Esophagus (tissue), 2 donors: ENCODE measurements at regions not wholly inside any gene's neighbourhood (a gene's known extent, or its start where the extent isn't known, plus 50 kb on each side); places are given as distances from the start of the nearest gene placed in this dataset.

Experiments
- H3K27ac ChIP-seq, 2 donors: one replicate each; pipeline ENCODE4 v1.5.1; 2013; ENCODE audit warnings: low read depth in 2 of 2, mild to moderate bottlenecking in 2 of 2, inconsistent platforms in 1 of 2, low read length in 1 of 2, moderate library complexity in 1 of 2
- H3K27me3 ChIP-seq, 2 donors: one replicate each; pipeline ENCODE4 v1.6.1; 2013; ENCODE audit warnings: low read length in 2 of 2, control low read depth in 1 of 2, mild to moderate bottlenecking in 1 of 2; ENCODE audit not compliant: insufficient read depth in 2 of 2, control insufficient read depth in 1 of 2
- H3K36me3 ChIP-seq, 2 donors: one replicate each; pipeline ENCODE4 v1.6.1; 2013; ENCODE audit warnings: low read length in 1 of 2; ENCODE audit not compliant: control insufficient read depth in 2 of 2, insufficient read depth in 2 of 2
- H3K4me1 ChIP-seq, 2 donors: one replicate each; pipeline ENCODE4 v1.6.1; 2013; ENCODE audit warnings: low read length in 1 of 2; ENCODE audit not compliant: control insufficient read depth in 2 of 2, insufficient read depth in 2 of 2
- H3K4me3 ChIP-seq, 2 donors: one replicate each; pipeline ENCODE4 v1.5.1; 2013; ENCODE audit warnings: low read length in 2 of 2, mild to moderate bottlenecking in 2 of 2, low read depth in 1 of 2, moderate library complexity in 1 of 2
- H3K9me3 ChIP-seq, 2 donors: one replicate each; pipeline ENCODE4 v1.6.1; 2013; ENCODE audit warnings: mild to moderate bottlenecking in 2 of 2, low read depth in 1 of 2, low read length in 1 of 2, moderate library complexity in 1 of 2; ENCODE audit not compliant: control insufficient read depth in 2 of 2, insufficient read depth in 1 of 2
- WGBS, 2 donors: extraction: QIAGEN DNeasy Blood & Tissue Kit; methylation state at CpG; one replicate each; pipeline ENCODE4 v1.1.7; 2013; 5-methylcytosine and 5-hydroxymethylcytosine counted together
- donor health status: healthy with polysubstance abuse.
- donor health status: Bipolar disorder and iron deficiency.

DNA sequence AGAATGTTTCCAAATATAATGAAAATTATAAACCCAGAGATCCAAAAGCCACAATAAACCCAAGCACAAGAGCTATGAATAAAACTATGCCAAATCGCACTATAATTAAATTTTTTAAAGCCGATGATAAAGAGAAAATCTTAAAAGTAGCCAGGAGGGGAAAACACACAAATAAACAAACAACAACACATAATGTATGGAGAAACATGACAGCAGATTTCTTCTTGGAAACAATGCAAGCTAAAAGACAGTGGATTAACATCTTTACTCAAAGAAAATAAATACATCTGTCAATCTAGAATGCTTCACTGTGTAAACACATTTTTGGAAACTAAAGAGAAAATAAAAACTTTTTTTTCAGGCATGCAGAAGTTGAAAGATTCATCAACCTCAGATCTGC is 53.0 kb upstream of the SMOX start:
- Histone ChIP-seq H3K27me3 (no peaks in the 10 kb centered on the region), H3K4me3 (no peak overlapping the region), H3K36me3 (no peaks in the 10 kb centered on the region), H3K9me3 (no peaks in the 10 kb centered on the region), H3K27ac (no peak overlapping the region), H3K4me1 (no peaks in the 10 kb centered on the region)
- WGBS, 2 donors, result 44 to 70% methylated on average over 2 of the region's 2 CpGs

DNA sequence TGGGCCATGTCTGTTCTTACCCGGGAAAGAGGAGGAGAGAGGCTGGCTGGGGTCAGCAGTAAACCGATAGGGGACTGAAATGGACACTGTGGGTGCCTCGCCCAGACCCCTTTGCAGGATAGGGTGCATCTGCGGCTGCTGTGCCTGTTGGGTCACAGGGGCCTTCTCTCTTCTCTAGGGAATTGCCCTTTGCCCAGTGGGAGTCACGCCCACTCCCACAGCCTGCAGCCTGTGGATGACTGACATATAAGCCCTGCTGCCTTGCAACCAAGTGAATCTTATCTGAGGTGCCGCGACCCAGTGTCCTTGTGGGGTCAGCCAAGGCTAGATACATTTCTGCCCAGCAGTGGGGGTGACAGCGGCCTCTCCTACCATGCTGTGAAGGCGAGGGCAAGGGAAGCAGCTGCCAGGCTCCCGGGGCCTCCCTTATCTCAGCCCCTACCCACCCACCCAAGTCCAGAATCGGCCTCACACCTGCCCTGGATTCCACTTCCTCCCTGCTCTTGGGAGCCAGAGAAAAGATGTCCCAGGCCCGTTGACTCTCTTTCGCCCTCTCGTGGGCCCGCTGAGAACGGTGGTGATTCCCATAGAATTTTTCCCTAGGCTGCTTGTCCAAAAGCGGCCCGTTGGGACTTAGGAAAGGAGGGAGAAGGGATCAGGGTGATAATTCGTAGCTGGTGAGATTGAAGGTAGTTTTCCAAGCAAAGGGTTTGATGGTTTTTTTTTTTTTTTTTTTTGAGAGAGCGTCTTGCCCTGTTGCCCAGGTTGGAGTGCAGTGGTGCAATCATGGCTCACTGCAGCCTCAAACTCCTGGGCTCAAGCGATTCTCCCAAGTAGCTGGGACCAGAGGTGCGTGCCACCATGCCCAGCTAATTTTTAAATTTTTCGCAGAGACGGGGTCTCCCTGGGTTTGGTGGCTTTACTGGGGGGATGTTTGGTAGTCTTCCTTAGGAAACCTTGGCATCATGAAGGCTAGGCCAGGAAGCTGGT is 56.8 kb upstream of the SMOX start:
- Histone ChIP-seq H3K4me1 (no peaks in the 10 kb centered on the region), H3K27ac (no peak overlapping the region), H3K9me3 (no peaks in the 10 kb centered on the region), H3K4me3 (no peak overlapping the region), H3K27me3 (no peaks in the 10 kb centered on the region), H3K36me3 (no peaks in the 10 kb centered on the region)
- WGBS, 2 donors, result 43 to 49% methylated on average over 23 to 24 of the region's 24 CpGs

DNA sequence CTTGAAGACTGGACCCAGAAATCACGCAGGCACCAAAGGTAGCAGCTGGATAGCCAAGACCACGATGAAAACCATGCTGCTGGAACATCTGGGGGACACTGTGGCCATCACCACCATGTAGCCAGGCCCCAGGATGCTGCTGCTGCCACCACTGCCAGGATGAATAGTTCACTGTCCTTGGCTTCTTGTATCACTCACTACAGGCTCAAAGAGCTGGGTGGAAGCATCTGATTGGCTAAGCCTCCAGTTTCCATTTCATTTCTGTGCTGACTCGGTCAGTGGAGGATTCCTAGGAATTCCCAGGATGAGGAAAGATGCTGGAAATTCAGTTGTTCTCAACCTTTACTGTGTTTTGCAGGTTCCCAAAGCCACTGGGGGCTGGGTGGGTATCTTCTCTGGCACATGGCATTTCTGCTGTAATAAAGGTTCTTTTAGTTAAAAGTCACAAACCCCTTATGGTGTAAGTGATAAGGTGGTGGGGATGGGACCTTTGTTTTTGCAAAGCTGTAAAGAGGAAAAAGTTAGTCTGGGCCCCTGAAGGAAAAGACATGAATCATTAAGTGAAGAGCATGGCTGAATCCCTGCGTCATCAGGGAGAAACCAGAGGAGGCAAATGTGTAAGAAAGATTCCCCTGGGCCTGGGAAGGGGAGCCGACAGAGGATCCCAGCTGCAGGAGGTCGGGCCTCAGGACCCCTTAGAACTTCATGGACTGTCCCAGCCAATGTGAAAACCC is 57.7 kb upstream of the SMOX start:
- Histone ChIP-seq H3K4me1 (no peaks in the 10 kb centered on the region), H3K9me3 (no peaks in the 10 kb centered on the region), H3K27me3 (no peaks in the 10 kb centered on the region), H3K36me3 (no peaks in the 10 kb centered on the region), H3K27ac (no peak overlapping the region), H3K4me3 (no peak overlapping the region)
- 76% methylated on average over 6 of the region's 6 CpGs for WGBS, 2 donors

DNA sequence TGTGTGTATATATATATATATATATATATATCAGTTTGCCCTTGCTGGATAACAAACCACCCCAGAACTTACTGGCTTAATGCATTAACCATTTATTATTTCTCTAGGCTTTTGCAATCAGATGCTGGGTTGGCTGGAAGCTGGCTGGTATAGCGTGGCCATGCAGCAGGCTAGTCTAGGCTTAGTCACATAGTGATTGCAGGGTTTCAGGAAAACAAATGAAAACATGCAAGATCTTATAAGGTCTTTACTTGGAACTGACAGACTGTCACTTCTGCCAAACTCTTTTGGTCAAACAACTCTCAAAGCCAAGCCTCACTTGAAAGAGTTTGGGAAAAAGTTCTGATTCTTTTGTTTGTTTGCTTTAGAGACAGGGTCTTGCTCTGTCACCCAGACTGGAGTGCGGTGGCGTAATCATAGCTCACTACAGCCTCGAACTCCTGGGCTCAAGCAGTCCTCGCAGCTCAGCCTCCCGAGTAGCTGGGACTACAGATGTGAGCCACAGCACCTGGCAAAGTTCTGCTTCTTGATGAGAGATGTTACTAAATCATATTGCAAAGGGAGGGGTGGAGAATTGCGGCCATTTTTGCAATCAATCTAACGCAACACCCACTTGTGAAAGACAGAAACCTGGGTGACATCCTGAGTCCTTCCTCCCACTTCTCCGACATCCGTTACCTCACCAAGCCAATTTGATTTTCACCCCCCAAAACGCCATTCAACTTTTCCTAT is 58.7 kb upstream of the SMOX start:
- no peaks in the 10 kb centered on the region for H3K4me1 ChIP-seq
- H3K36me3 ChIP-seq, result no peaks in the 10 kb centered on the region
- H3K27me3 ChIP-seq, result no peaks in the 10 kb centered on the region
- H3K4me3 ChIP-seq, result no peak overlapping the region
- H3K27ac ChIP-seq, result no peak overlapping the region
- H3K9me3 ChIP-seq, result no peaks in the 10 kb centered on the region
- WGBS, 2 donors, result 78% methylated on average over 11 of the region's 11 CpGs

DNA sequence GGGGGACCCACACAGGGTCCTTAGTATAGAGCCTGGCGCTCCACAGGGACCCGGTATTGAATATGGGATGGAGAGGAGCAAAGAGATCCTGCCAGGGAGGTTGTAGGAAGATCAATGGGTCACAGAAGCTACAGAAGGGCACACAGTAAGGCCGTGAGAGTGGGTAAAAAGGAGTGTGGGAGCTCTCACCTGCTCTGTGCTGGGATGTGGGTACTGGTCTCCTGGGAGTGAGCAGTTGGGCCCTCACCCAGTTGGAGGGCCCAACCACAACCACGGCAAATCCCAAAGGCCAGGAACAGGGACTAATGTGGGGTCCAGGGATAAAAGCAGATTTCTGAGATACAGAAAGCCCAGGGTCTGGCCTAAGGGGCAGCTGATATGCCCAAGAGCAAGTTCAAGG is 59.9 kb upstream of the SMOX start:
- Histone ChIP-seq H3K9me3 (no peaks in the 10 kb centered on the region), H3K4me1 (no peaks in the 10 kb centered on the region), H3K36me3 (no peaks in the 10 kb centered on the region), H3K4me3 (no peak overlapping the region), H3K27ac (no peak overlapping the region), H3K27me3 (no peaks in the 10 kb centered on the region)
- WGBS, 2 donors, result 90 to 94% methylated on average over 4 of the region's 4 CpGs

DNA sequence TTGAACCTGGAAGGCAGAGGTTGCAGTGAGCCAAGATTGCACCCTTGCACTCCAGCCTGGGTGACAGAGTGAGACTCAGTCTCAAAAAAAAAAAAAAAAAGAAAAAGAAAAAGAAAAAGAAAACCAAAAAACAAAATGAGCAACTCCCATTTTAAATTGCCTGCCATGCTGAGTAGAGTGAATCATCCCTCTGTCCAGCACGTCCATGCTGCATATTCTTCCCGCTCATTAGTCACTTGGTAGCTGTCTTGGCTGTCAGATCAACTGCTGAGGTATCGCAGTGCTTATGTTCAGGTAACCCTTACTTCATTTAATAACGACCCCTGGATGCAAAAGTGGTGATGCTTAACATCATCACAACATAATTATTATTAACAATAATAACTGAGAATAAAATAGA is 60.7 kb upstream of the SMOX start:
- H3K27me3 ChIP-seq, result no peaks in the 10 kb centered on the region
- H3K36me3 ChIP-seq, result no peaks in the 10 kb centered on the region
- no peaks in the 10 kb centered on the region for H3K4me1 ChIP-seq
- no peaks in the 10 kb centered on the region for H3K9me3 ChIP-seq
- no peak overlapping the region for H3K27ac ChIP-seq
- H3K4me3 ChIP-seq, result no peak overlapping the region
- WGBS, 2 donors, result 61 to 80% methylated on average over 4 of the region's 4 CpGs

DNA sequence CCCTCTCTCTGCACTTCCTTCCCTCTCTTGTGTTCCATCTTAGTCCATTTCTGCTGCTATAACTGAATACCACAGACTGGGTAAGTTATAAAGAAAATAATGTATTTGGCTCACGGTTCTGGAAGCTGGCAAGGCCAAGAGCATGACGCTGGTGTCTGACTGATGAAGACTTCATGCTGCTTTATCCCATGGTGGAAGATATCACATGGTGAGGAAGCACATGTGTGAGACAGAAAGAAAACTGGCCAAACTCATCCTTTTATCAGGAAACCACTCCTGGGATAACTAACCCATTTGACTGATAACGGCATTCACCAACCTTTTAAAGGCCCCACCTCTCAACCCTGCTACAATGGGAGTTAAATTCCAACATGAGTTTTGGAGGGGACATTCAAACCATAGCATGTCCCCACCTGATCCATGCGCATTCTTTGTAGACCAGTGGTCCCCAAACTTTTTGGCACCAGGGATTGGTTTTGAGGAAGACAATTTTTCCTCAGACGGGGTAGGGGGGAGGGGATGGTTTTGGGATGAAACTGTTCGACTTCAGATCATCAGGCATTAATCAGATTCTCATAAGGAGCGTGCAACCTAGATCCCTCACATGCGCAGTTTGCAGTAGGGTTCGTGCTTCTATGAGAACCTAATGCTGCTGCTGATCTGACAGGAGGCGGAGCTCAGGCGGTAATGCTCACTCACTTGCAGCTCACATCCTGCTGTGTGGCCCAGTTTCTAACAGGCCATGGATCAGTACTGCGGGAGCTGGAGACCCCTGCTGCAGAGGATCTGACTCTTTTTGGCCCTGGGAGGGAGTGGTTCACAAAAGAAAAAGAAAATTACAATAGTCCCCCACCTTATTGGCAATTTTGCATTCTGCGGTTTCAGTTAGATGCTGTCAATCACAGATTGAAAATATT is 61.6 kb upstream of the SMOX start:
- H3K4me1 ChIP-seq, result no peaks in the 10 kb centered on the region
- no peaks in the 10 kb centered on the region for H3K27me3 ChIP-seq
- no peaks in the 10 kb centered on the region for H3K9me3 ChIP-seq
- H3K36me3 ChIP-seq, result no peaks in the 10 kb centered on the region
- 84 to 85% methylated on average over 13 of the region's 13 CpGs for WGBS, 2 donors
- no peak overlapping the region for H3K4me3 ChIP-seq
- no peak overlapping the region for H3K27ac ChIP-seq

DNA sequence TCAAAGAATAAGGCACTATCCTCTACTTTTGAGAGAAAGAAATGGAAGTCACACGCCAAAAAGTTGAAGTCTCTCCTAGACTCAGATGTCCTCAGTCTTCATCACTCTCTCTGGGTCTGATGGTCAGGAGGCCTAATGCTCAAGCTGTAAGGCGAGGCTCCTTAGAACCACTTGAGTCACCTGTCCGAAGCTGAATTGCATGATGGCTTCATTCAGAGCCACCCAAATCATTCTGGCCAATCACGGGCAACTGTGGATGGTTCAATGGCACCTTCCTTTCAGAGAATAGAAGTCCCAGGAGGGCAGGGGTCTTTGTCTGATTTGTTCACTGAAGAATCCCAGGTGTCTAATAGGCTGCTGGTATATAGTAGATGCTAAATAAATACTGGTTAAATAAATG is 63.9 kb upstream of the SMOX start:
- 74 to 75% methylated on average over 4 of the region's 4 CpGs for WGBS, 2 donors
- Histone ChIP-seq H3K9me3 (no peaks in the 10 kb centered on the region), H3K4me3 (no peak overlapping the region), H3K27ac (no peak overlapping the region), H3K4me1 (no peaks in the 10 kb centered on the region), H3K27me3 (no peaks in the 10 kb centered on the region), H3K36me3 (no peaks in the 10 kb centered on the region)

DNA sequence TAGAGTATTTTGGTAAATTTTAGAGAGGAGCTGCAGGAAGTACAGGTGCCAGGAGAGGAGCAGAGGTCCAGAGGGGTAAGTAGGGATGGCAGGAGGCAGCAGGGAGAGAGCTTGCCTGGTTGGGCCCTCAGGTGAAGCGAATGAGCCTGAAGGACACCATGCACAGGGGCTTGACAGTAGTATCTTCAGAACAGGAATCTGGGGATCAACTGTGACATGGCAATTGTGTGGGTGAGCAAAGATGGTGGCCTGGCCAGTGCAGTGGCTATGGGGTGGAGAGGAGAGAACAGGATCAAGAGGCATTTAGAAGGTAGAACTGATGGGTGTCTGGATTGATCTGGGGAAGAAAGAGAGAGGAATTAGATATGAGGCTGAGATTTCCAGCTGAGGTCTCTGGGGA is 64.5 kb upstream of the SMOX start:
- WGBS, 2 donors, result 92 to 97% methylated on average over 1 of the region's 1 CpG
- H3K4me1 ChIP-seq, result no peaks in the 10 kb centered on the region
- no peak overlapping the region for H3K27ac ChIP-seq

More for the DNA sequence above, 64.5 kb upstream of the SMOX start:
- Histone ChIP-seq H3K36me3 (no peaks in the 10 kb centered on the region), H3K4me3 (no peak overlapping the region), H3K9me3 (no peaks in the 10 kb centered on the region), H3K27me3 (no peaks in the 10 kb centered on the region)
